GM21515 (cell line): ENCODE measurements at regions not wholly inside any gene's neighbourhood (a gene's known extent, or its start where the extent isn't known, plus 50 kb on each side); places are given as distances from the start of the nearest gene placed in this dataset.
"Not testable (repeated sequence)": the region's sequence is repeated elsewhere in the genome, so short reads cannot be mapped to it uniquely, and the experiment has no call there.

Experiments
- ATAC-seq: cut with Tn5 transposase; IDR thresholded peaks from one replicate; pipeline ENCODE4 v1.9.1; 2021; ENCODE audit not compliant: unreplicated experiment

GRCh38 chr3:14272959-14273560 is 94.4 kb downstream of the LSM3 start:
- ATAC-seq = not testable (repeated sequence)

DNA sequence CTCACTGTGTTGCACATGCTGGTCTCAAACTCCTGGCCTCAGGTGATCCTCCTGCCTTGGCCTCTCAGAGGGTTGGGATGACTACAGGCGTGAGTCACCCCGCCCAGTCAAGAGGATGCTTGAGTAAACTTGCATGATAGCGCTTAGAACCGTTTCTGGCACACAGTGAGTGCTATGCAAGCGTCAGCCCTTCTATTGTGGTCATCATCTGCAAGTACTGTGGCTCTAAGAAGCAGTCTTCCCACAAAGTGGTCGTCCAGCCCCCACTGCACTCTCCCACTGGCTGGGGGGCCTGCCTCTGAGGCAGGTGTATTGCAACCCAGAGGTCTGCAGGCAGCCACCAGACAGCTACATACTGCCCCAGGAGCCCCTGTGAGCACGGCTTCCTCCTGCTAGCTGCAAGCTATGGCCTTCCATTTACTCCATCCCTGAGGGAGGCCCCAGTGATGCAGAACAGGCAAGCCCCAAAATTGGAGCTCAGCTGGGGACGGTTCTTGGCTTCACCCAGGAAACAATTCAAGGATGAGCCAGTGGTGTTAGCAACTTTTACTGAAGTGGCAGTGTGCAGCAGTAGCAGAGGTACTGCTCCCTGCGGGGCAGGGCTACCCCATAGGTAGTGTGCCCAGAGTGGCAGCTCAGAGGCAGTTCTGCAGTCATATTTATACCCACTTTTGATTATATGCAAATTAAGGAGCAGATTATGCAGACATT is 95.4 kb downstream of the LSM3 start:
- no peak for ATAC-seq

DNA sequence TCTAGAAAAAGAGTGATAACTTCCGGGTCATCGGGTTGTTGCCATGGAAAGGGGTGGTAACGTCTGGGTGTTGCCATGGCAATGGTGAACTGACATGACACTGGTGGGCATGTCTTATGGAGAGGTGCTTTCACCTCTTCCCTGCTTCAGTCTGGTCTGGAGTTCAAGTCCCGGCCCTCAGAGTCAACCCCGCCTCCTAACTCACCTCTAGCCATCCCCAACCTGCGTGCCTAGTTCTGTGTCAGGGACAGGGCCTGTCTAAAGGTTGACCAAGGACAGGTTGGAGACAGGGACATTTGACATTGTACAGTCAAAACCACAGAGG is 96.0 kb downstream of the LSM3 start:
- ATAC-seq = no peak

DNA sequence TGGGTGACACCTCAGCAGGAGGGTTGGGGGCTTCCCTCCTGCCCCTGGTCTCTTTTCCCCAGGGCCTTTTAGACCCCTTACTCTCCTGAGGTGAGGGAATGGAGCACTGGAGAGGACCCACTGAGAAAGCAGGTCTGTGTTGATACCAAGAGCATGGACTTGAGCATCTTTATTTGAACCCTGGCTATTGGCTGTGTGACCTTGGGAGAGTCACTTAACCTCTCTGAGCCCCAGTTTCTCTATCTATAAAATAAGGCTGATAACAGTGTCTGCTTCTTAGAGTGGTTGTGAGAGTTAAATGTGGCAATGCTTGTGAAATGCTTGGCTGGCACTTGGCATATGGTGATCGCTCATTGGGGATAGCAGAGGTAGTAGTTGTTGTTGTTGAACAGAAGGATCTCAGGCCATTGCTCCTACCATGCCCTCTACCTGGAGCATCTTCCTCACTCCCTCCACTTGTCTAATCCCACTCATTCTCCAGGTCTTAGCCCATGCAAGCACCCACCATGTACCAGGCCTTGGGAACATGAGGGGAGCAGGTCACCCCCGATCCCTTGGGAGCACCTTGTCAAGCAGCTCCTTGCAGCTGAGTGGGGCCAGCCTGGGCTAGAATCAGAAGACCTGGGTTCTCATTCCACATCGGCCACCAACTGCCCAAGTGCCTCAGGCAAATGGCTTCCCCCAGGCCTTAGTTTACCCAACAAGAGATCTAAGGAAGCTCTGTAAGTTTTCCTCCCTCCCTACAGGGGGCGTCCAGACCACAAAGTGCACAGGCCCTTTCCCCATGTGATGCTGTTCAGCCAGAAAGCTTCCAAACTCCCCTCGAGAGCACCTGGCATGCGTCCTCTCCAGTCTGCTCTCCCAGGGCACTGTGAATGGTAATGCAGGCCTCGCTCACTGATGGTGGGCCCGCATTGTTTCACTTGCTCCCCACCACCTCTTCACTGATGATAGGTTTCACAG is 96.7 kb downstream of the LSM3 start:
- no peak for ATAC-seq

- ATAC-seq = no peak
These were observed 97.6 kb downstream of the LSM3 start for GRCh38 chr3:14275962-14276909.

DNA sequence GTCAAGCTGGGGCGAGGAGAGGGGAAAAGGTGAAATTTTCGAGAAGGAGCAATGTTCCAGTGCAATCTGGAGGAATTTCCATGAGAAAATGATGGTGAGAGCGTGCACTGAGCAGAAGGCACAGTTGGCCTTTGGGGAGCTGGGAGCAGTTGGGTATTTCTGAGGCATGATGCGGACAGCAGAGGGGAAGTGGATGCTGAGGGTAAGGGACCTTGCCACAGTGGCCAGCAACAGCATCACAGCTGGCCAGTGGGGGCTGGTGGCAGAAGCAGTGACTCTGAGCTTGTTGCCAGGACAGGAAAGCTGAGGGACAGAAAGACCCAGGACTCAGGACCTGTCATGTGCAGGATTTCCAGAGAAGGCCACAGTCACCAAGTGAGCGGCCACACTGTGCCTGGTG is 98.9 kb downstream of the LSM3 start:
- ATAC-seq = no peak

- no peak for ATAC-seq
These were observed 99.7 kb downstream of the LSM3 start for GRCh38 chr3:14278265-14278798.

- no peak for ATAC-seq
These were observed 100.4 kb downstream of the LSM3 start for GRCh38 chr3:14278799-14279625.

DNA sequence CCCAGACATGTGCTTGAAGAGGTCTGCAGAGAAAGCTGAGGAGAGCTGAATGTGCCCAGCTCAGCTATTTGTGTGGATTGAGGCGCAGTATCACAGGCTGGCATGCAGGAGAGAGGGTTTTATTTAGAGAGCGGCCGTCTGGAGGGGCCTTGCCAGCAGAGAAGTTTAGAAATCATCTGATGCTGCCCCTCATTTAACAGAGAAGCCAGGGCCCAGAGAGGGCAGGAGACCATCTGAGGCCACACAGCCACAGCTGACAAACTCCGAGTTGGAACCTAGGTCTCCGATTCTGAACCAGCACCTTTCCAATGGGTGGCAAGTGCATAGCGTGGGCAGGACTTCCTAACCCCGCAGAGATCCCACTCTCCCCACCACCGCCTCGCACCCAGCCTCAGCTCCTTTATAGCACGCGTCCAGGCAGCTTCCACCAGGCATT is 101.0 kb downstream of the LSM3 start:
- ATAC-seq = no peak

DNA sequence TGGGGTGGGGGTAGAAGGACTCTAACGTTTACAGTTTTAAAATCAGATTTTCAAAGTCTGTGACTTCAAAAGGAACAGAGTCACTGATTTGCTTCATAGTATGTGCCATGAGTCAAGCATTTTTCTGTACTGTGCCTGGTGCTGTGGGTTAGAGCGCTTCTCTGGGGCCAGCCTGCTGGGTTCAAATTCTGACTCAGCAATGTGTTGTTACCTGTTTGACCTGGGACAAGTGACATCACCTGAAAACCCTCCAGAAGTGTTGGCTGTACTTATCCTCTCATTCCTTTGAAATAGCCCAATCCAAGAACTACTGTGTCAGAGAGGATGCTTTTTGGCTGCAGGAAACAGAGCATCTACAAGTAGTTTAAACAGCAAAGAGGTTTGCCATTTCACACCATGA is 101.7 kb downstream of the LSM3 start:
- ATAC-seq = no peak

GRCh38 chr3:14281053-14281452 is 102.4 kb downstream of the LSM3 start:
- no peak for ATAC-seq

GRCh38 chr3:14282001-14282705 is 103.5 kb downstream of the LSM3 start:
- ATAC-seq = no peak

- no peak for ATAC-seq
These were observed 104.1 kb downstream of the LSM3 start for GRCh38 chr3:14282706-14283075.

- ATAC-seq = no peak
These were observed 104.6 kb downstream of the LSM3 start for GRCh38 chr3:14283092-14283812.

GRCh38 chr3:14283813-14284438 is 105.3 kb downstream of the LSM3 start:
- no peak for ATAC-seq

- no peak for ATAC-seq
These were observed 106.3 kb downstream of the LSM3 start for GRCh38 chr3:14284694-14285547.

- ATAC-seq = no peak
These were observed 106.9 kb downstream of the LSM3 start for GRCh38 chr3:14285548-14285925.
